RKO (cell line): ENCODE measurements at regions not wholly inside any gene's neighbourhood (a gene's known extent, or its start where the extent isn't known, plus 50 kb on each side); places are given as distances from the start of the nearest gene placed in this dataset.
A peak's percentile ranks its signal among the peaks of the same experiment; 100 is the strongest.
"Not testable (repeated sequence)": the region's sequence is repeated elsewhere in the genome, so short reads cannot be mapped to it uniquely, and the experiment has no call there.

ENCODE experiments used
- DNase-seq: peaks from one replicate; pipeline ENCODE4 v3.0.0-alpha.2; 2016; ENCODE audit warnings: low spot score

- DNase-seq = no peak
Observed at GRCh38 chr2:83261591-83262136, 1197.4 kb downstream of the SUCLG1 start.

GRCh38 chr2:83253848-83254247 lies 1205.2 kb downstream of the SUCLG1 start:
- DNase-seq = no peak

GRCh38 chr2:83251321-83251872 lies 1207.7 kb downstream of the SUCLG1 start:
- no peak for DNase-seq

- DNase-seq = not testable (repeated sequence)
Observed at GRCh38 chr2:83245806-83246537, 1213.1 kb downstream of the SUCLG1 start.

- no peak for DNase-seq
Observed at GRCh38 chr2:83240611-83241010, 1218.5 kb downstream of the SUCLG1 start.

- no peak for DNase-seq
Observed at GRCh38 chr2:83238111-83238510, 1221.0 kb downstream of the SUCLG1 start.

GRCh38 chr2:83234246-83234645 lies 1224.8 kb downstream of the SUCLG1 start:
- DNase-seq = no peak

- DNase-seq = no peak
Observed at GRCh38 chr2:83233781-83234180, 1225.3 kb downstream of the SUCLG1 start.

GRCh38 chr2:83233326-83233725 lies 1225.8 kb downstream of the SUCLG1 start:
- DNase-seq = no peak

GRCh38 chr2:83229443-83229842 lies 1229.6 kb downstream of the SUCLG1 start:
- no peak for DNase-seq

- no peak for DNase-seq
Observed at GRCh38 chr2:83224591-83225200, 1234.4 kb downstream of the SUCLG1 start.

GRCh38 chr2:83221258-83221657 lies 1237.8 kb downstream of the SUCLG1 start:
- DNase-seq = no peak

GRCh38 chr2:83217854-83218253 lies 1241.2 kb downstream of the SUCLG1 start:
- no peak for DNase-seq

- peak; percentile 42 for DNase-seq
Observed at GRCh38 chr2:83196225-83196624, 1262.9 kb downstream of the SUCLG1 start.

- no peak for DNase-seq
Observed at GRCh38 chr2:83191316-83191715, 1267.8 kb downstream of the SUCLG1 start.

- DNase-seq = no peak
Observed at GRCh38 chr2:83186105-83186760, 1272.8 kb downstream of the SUCLG1 start.

GRCh38 chr2:83180862-83181530 lies 1278.1 kb downstream of the SUCLG1 start:
- DNase-seq = not testable (repeated sequence)

GRCh38 chr2:83176539-83176938 lies 1282.5 kb downstream of the SUCLG1 start:
- no peak for DNase-seq

GRCh38 chr2:83172841-83173240 lies 1286.2 kb downstream of the SUCLG1 start:
- no peak for DNase-seq

- DNase-seq = no peak
Observed at GRCh38 chr2:83168377-83168776, 1290.7 kb downstream of the SUCLG1 start.

GRCh38 chr2:83162421-83162820 lies 1296.7 kb downstream of the SUCLG1 start:
- DNase-seq = no peak

- DNase-seq = no peak
Observed at GRCh38 chr2:83160571-83160970, 1298.5 kb downstream of the SUCLG1 start.
